ENCODE measurements at regions not wholly inside any gene's neighbourhood (a gene's known extent, or its start where the extent isn't known, plus 50 kb on each side); places are given as distances from the start of the nearest gene placed in this dataset.

- TF ChIP-seq, protein P1, sequence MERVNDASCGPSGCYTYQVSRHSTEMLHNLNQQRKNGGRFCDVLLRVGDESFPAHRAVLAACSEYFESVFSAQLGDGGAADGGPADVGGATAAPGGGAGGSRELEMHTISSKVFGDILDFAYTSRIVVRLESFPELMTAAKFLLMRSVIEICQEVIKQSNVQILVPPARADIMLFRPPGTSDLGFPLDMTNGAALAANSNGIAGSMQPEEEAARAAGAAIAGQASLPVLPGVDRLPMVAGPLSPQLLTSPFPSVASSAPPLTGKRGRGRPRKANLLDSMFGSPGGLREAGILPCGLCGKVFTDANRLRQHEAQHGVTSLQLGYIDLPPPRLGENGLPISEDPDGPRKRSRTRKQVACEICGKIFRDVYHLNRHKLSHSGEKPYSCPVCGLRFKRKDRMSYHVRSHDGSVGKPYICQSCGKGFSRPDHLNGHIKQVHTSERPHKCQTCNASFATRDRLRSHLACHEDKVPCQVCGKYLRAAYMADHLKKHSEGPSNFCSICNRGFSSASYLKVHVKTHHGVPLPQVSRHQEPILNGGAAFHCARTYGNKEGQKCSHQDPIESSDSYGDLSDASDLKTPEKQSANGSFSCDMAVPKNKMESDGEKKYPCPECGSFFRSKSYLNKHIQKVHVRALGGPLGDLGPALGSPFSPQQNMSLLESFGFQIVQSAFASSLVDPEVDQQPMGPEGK (CRISPR knock-in tag; IDR thresholded peaks at IDR 0.05; ENCODE audit: borderline replicate concordance): no peak
- TF ChIP-seq, protein P2, sequence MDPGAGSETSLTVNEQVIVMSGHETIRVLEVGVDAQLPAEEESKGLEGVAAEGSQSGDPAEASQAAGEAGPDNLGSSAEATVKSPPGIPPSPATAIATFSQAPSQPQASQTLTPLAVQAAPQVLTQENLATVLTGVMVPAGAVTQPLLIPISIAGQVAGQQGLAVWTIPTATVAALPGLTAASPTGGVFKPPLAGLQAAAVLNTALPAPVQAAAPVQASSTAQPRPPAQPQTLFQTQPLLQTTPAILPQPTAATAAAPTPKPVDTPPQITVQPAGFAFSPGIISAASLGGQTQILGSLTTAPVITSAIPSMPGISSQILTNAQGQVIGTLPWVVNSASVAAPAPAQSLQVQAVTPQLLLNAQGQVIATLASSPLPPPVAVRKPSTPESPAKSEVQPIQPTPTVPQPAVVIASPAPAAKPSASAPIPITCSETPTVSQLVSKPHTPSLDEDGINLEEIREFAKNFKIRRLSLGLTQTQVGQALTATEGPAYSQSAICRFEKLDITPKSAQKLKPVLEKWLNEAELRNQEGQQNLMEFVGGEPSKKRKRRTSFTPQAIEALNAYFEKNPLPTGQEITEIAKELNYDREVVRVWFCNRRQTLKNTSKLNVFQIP (CRISPR knock-in tag; IDR thresholded peaks at IDR 0.05; ENCODE audit: borderline replicate concordance, low read depth): no peak
- TF ChIP-seq ARNTL (CRISPR knock-in tag; IDR thresholded peaks at IDR 0.05; ENCODE audit: borderline replicate concordance, low read depth): no peak
- no peak for TF ChIP-seq ZFP30 (CRISPR knock-in tag; IDR thresholded peaks at IDR 0.05)
- TF ChIP-seq ZNF8 (CRISPR knock-in tag; IDR thresholded peaks at IDR 0.05): no peak
- TF ChIP-seq GLIS3 (CRISPR knock-in tag; IDR thresholded peaks at IDR 0.05): no peak
- no peak for TF ChIP-seq ZFP3 (CRISPR knock-in tag; IDR thresholded peaks at IDR 0.05)
- TF ChIP-seq ZNF565 (CRISPR knock-in tag; conservative IDR thresholded peaks at IDR 0.05; ENCODE audit: low read depth): no peak
These were observed 1505.7 kb upstream of the CADM2 start (continued) for GRCh38 chr3:83453056-83453455.

DNA sequence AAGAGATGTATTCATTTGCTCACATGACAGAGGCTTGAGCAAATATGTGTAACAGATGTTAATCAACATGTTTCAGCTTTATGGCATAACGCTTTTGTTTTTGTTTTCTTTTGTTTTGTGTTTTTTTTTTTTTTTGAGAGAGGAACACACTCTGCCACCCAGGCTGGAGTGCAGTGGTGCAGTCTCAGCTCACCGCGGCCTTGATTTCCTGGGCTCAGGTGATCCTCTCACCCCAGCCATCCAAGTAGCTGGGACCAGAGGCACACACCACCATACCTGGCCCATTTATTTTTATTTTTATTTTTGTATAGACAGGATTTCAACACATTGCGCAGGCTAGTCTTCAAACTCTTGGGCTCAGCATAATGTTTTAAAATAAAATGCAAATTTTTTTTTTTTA is 1504.4 kb upstream of the CADM2 start:
- ATAC-seq: no peak
- TF ChIP-seq ISL1 (CRISPR knock-in tag; IDR thresholded peaks at IDR 0.05): no peak
- no peak for TF ChIP-seq CREB5 (CRISPR knock-in tag; IDR thresholded peaks at IDR 0.05; ENCODE audit: low read depth)
- TF ChIP-seq ESRRG (CRISPR knock-in tag; IDR thresholded peaks at IDR 0.05): no peak
- TF ChIP-seq, protein P3, sequence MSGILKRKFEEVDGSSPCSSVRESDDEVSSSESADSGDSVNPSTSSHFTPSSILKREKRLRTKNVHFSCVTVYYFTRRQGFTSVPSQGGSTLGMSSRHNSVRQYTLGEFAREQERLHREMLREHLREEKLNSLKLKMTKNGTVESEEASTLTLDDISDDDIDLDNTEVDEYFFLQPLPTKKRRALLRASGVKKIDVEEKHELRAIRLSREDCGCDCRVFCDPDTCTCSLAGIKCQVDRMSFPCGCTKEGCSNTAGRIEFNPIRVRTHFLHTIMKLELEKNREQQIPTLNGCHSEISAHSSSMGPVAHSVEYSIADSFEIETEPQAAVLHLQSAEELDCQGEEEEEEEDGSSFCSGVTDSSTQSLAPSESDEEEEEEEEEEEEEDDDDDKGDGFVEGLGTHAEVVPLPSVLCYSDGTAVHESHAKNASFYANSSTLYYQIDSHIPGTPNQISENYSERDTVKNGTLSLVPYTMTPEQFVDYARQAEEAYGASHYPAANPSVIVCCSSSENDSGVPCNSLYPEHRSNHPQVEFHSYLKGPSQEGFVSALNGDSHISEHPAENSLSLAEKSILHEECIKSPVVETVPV (CRISPR knock-in tag; IDR thresholded peaks at IDR 0.05): no peak
- TF ChIP-seq, protein P2 (CRISPR knock-in tag; IDR thresholded peaks at IDR 0.05; ENCODE audit: borderline replicate concordance, low read depth): no peak
- TF ChIP-seq CSDC2 (CRISPR knock-in tag; IDR thresholded peaks at IDR 0.05): no peak
- no peak for TF ChIP-seq GLIS3 (CRISPR knock-in tag; IDR thresholded peaks at IDR 0.05)
- TF ChIP-seq, protein P1 (CRISPR knock-in tag; IDR thresholded peaks at IDR 0.05; ENCODE audit: borderline replicate concordance): no peak
- no peak for TF ChIP-seq ZNF70 (CRISPR knock-in tag; IDR thresholded peaks at IDR 0.05)
- TF ChIP-seq ZNF8 (CRISPR knock-in tag; IDR thresholded peaks at IDR 0.05): no peak
- no peak for TF ChIP-seq ZFP3 (CRISPR knock-in tag; IDR thresholded peaks at IDR 0.05)
- TF ChIP-seq SNAI2 (CRISPR knock-in tag; IDR thresholded peaks at IDR 0.05): no peak
- no peak for TF ChIP-seq OSR1 (CRISPR knock-in tag; IDR thresholded peaks at IDR 0.05)
- TF ChIP-seq TOX (CRISPR knock-in tag; IDR thresholded peaks at IDR 0.05; ENCODE audit: borderline replicate concordance): no peak
- TF ChIP-seq PPARA (CRISPR knock-in tag; IDR thresholded peaks at IDR 0.05; ENCODE audit: borderline replicate concordance): no peak

DNA sequence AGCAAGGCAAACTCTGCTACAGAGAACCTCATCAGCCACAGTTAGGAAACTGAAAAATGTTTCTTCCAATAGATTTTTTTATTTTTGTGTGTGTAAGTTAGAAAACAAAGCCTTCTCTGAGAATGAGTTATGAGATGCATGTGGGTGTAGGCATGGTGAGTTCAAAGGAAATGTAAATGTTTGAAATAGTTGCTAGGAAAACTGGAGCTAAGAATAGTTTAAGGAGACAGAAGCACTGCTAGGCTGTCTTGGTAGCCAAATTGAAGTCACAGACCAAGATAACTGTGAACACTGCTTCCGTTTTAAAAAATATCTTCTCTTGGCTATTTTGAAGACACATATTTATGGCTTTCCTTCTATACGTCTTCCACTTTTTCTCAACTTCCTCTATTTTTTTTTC is 1501.2 kb upstream of the CADM2 start:
- ATAC-seq: no peak
- TF ChIP-seq GLIS3 (CRISPR knock-in tag; IDR thresholded peaks at IDR 0.05): no peak
- TF ChIP-seq CREB5 (CRISPR knock-in tag; IDR thresholded peaks at IDR 0.05; ENCODE audit: low read depth): no peak
- TF ChIP-seq, protein P1 (CRISPR knock-in tag; IDR thresholded peaks at IDR 0.05; ENCODE audit: borderline replicate concordance): no peak
- no peak for TF ChIP-seq ZFP3 (CRISPR knock-in tag; IDR thresholded peaks at IDR 0.05)
- no peak for TF ChIP-seq ARNTL (CRISPR knock-in tag; IDR thresholded peaks at IDR 0.05; ENCODE audit: borderline replicate concordance, low read depth)
- TF ChIP-seq BACH2 (CRISPR knock-in tag; IDR thresholded peaks at IDR 0.05; ENCODE audit: borderline replicate concordance): no peak
- no peak for TF ChIP-seq ESRRG (CRISPR knock-in tag; IDR thresholded peaks at IDR 0.05)
- no peak for TF ChIP-seq ZNF8 (CRISPR knock-in tag; IDR thresholded peaks at IDR 0.05)
- no peak for TF ChIP-seq ZC3H10 (CRISPR knock-in tag; IDR thresholded peaks at IDR 0.05)
